ENCODE measurements at regions not wholly inside any gene's neighbourhood (a gene's known extent, or its start where the extent isn't known, plus 50 kb on each side); places are given as distances from the start of the nearest gene placed in this dataset.

- Histone ChIP-seq H2BK120ac (ENCODE audit: low read depth, low read length) (no peak overlapping the region), H3K4me3 (ENCODE audit: low read length in 2 of 2) (no peak overlapping the region), H2AK5ac (ENCODE audit: low read depth, low read length) (no peak overlapping the region), H2AFZ (ENCODE audit: low read length) (peak overlapping the region; percentile 24), H3K79me1 (ENCODE audit: low read depth, low read length) (no peaks in the 10 kb centered on the region), H3K18ac (ENCODE audit: low read length) (no peak overlapping the region), H4K91ac (ENCODE audit: low read depth, low read length, poor library complexity) (no peak overlapping the region), H3K14ac (ENCODE audit: low read length) (no peak overlapping the region), H2BK5ac (ENCODE audit: low read length) (no peak overlapping the region), H3K27me3 (ENCODE audit: control insufficient read depth in 3 of 3, insufficient read depth in 3 of 3, low read depth in 1 of 3, low read length in 3 of 3) (no peaks in the 10 kb centered on the region), H3K36me3 (replicated peaks in 1 of 2; ENCODE audit: control insufficient read depth in 2 of 2, insufficient read depth in 2 of 2, low read length in 2 of 2) (no peaks in the 10 kb centered on the region), H3K4me2 (ENCODE audit: insufficient read depth, low read length, poor library complexity, severe bottlenecking) (no peak overlapping the region), H2BK12ac (ENCODE audit: low read length) (no peak overlapping the region), H3K27ac (replicated peaks; ENCODE audit: low read length) (no peak overlapping the region), H3K9ac (ENCODE audit: low read depth, low read length, poor library complexity) (no peak overlapping the region), H3K4ac (ENCODE audit: low read length) (no peak overlapping the region), H3K9me3 (replicated peaks in 1 of 2; ENCODE audit: control insufficient read depth in 2 of 2, insufficient read depth in 1 of 2, low read depth in 1 of 2, low read length in 2 of 2) (no peaks in the 10 kb centered on the region), H3K23ac (ENCODE audit: low read depth, low read length, poor library complexity) (no peak overlapping the region), H3K4me1 (ENCODE audit: control insufficient read depth in 2 of 2, insufficient read depth in 1 of 2, low read depth in 1 of 2, low read length in 2 of 2) (no peaks in the 10 kb centered on the region), H4K8ac (ENCODE audit: low read depth, low read length) (no peak overlapping the region), H2BK15ac (ENCODE audit: low read length) (no peak overlapping the region)
- no CpG with 5 or more reads among the region's 5 CpGs for WGBS, 2 donors (ENCODE audit: extremely low coverage in 2 of 2, insufficient read length in 2 of 2, insufficient replicate concordance in 1 of 2)
- no peak for DNase-seq (ENCODE audit: low spot score)
These were observed 183.0 kb upstream of the PGRMC2 start for GRCh38 chr4:128470492-128471053.

GRCh38 chr4:128468123-128468989 is 180.7 kb upstream of the PGRMC2 start:
- H3K27ac ChIP-seq (replicated peaks; ENCODE audit: low read length) = no peak overlapping the region

GRCh38 chr4:128465523-128465922 is 177.9 kb upstream of the PGRMC2 start:
- peaks cover 0 to 3% (median 3%) of the 10 kb centered on the region in 3 experiments for H3K27me3 ChIP-seq (ENCODE audit: control insufficient read depth in 3 of 3, insufficient read depth in 3 of 3, low read depth in 1 of 3, low read length in 3 of 3)
- no peak overlapping the region for H4K91ac ChIP-seq (ENCODE audit: low read depth, low read length, poor library complexity)
- no peak overlapping the region for H2AK5ac ChIP-seq (ENCODE audit: low read depth, low read length)
- no peak overlapping the region for H3K27ac ChIP-seq (replicated peaks; ENCODE audit: low read length)
- no peak overlapping the region for H2BK15ac ChIP-seq (ENCODE audit: low read length)
- no peak overlapping the region for H3K14ac ChIP-seq (ENCODE audit: low read length)
- no peak overlapping the region for H3K4me3 ChIP-seq (ENCODE audit: low read length in 2 of 2)
- H3K79me1 ChIP-seq (ENCODE audit: low read depth, low read length) = no peaks in the 10 kb centered on the region
- H3K36me3 ChIP-seq (replicated peaks in 1 of 2; ENCODE audit: control insufficient read depth in 2 of 2, insufficient read depth in 2 of 2, low read length in 2 of 2) = no peaks in the 10 kb centered on the region
- no peak overlapping the region for H2BK12ac ChIP-seq (ENCODE audit: low read length)
- H2AFZ ChIP-seq (ENCODE audit: low read length) = no peak overlapping the region
- no CpG with 5 or more reads among the region's 2 CpGs for WGBS, 2 donors (ENCODE audit: extremely low coverage in 2 of 2, insufficient read length in 2 of 2, insufficient replicate concordance in 1 of 2)
- H3K4me1 ChIP-seq (ENCODE audit: control insufficient read depth in 2 of 2, insufficient read depth in 1 of 2, low read depth in 1 of 2, low read length in 2 of 2) = peaks cover 4 to 9% of the 10 kb centered on the region in 2 donors
- H3K9me3 ChIP-seq (replicated peaks in 1 of 2; ENCODE audit: control insufficient read depth in 2 of 2, insufficient read depth in 1 of 2, low read depth in 1 of 2, low read length in 2 of 2) = peaks cover 0 to 2% of the 10 kb centered on the region in 2 donors
- H3K18ac ChIP-seq (ENCODE audit: low read length) = no peak overlapping the region
- H2BK5ac ChIP-seq (ENCODE audit: low read length) = no peak overlapping the region
- H3K9ac ChIP-seq (ENCODE audit: low read depth, low read length, poor library complexity) = no peak overlapping the region
- no peak for DNase-seq (ENCODE audit: low spot score)
- no peak overlapping the region for H4K8ac ChIP-seq (ENCODE audit: low read depth, low read length)
- no peak overlapping the region for H3K4me2 ChIP-seq (ENCODE audit: insufficient read depth, low read length, poor library complexity, severe bottlenecking)
- H3K4ac ChIP-seq (ENCODE audit: low read length) = no peak overlapping the region
- no peak overlapping the region for H2BK120ac ChIP-seq (ENCODE audit: low read depth, low read length)
- no peak overlapping the region for H3K23ac ChIP-seq (ENCODE audit: low read depth, low read length, poor library complexity)

More at GRCh38 chr4:128468123-128468989, 180.7 kb upstream of the PGRMC2 start:
- H3K36me3 ChIP-seq (replicated peaks in 1 of 2; ENCODE audit: control insufficient read depth in 2 of 2, insufficient read depth in 2 of 2, low read length in 2 of 2) = no peaks in the 10 kb centered on the region
- no peak overlapping the region for H3K9ac ChIP-seq (ENCODE audit: low read depth, low read length, poor library complexity)
- H3K23ac ChIP-seq (ENCODE audit: low read depth, low read length, poor library complexity) = no peak overlapping the region
- DNase-seq (ENCODE audit: low spot score) = no peak
- no peaks in the 10 kb centered on the region for H3K79me1 ChIP-seq (ENCODE audit: low read depth, low read length)
- 100% methylated on average over 1 of the region's 6 CpGs; no CpG with 5 or more reads in 1 of the 2 donors for WGBS, 2 donors (ENCODE audit: extremely low coverage in 2 of 2, insufficient read length in 2 of 2, insufficient replicate concordance in 1 of 2)
- no peak overlapping the region for H3K4me2 ChIP-seq (ENCODE audit: insufficient read depth, low read length, poor library complexity, severe bottlenecking)
- H2BK5ac ChIP-seq (ENCODE audit: low read length) = no peak overlapping the region
- H2BK15ac ChIP-seq (ENCODE audit: low read length) = no peak overlapping the region
- no peak overlapping the region for H3K14ac ChIP-seq (ENCODE audit: low read length)
- no peak overlapping the region for H2BK120ac ChIP-seq (ENCODE audit: low read depth, low read length)
- no peak overlapping the region for H3K4ac ChIP-seq (ENCODE audit: low read length)
- H3K4me1 ChIP-seq (ENCODE audit: control insufficient read depth in 2 of 2, insufficient read depth in 1 of 2, low read depth in 1 of 2, low read length in 2 of 2) = no peaks in the 10 kb centered on the region
- no peak overlapping the region for H3K4me3 ChIP-seq (ENCODE audit: low read length in 2 of 2)
- H2AFZ ChIP-seq (ENCODE audit: low read length) = peak overlapping the region; percentile 15
- no peak overlapping the region for H4K8ac ChIP-seq (ENCODE audit: low read depth, low read length)
- H3K18ac ChIP-seq (ENCODE audit: low read length) = no peak overlapping the region
- no peaks in the 10 kb centered on the region for H3K9me3 ChIP-seq (replicated peaks in 1 of 2; ENCODE audit: control insufficient read depth in 2 of 2, insufficient read depth in 1 of 2, low read depth in 1 of 2, low read length in 2 of 2)
- H3K27me3 ChIP-seq (ENCODE audit: control insufficient read depth in 3 of 3, insufficient read depth in 3 of 3, low read depth in 1 of 3, low read length in 3 of 3) = no peaks in the 10 kb centered on the region
- H2AK5ac ChIP-seq (ENCODE audit: low read depth, low read length) = no peak overlapping the region
- no peak overlapping the region for H2BK12ac ChIP-seq (ENCODE audit: low read length)
- H4K91ac ChIP-seq (ENCODE audit: low read depth, low read length, poor library complexity) = no peak overlapping the region

GRCh38 chr4:128463006-128463405 is 175.4 kb upstream of the PGRMC2 start:
- no peak overlapping the region for H3K4ac ChIP-seq (ENCODE audit: low read length)
- H3K4me3 ChIP-seq (ENCODE audit: low read length in 2 of 2) = no peak overlapping the region
- H3K23ac ChIP-seq (ENCODE audit: low read depth, low read length, poor library complexity) = no peak overlapping the region
- H2BK12ac ChIP-seq (ENCODE audit: low read length) = no peak overlapping the region
- no peaks in the 10 kb centered on the region for H3K79me1 ChIP-seq (ENCODE audit: low read depth, low read length)
- H3K14ac ChIP-seq (ENCODE audit: low read length) = no peak overlapping the region
- no peak overlapping the region for H2BK120ac ChIP-seq (ENCODE audit: low read depth, low read length)
- no peak overlapping the region for H2BK15ac ChIP-seq (ENCODE audit: low read length)
- H3K36me3 ChIP-seq (replicated peaks in 1 of 2; ENCODE audit: control insufficient read depth in 2 of 2, insufficient read depth in 2 of 2, low read length in 2 of 2) = no peaks in the 10 kb centered on the region
- no CpG with 5 or more reads among the region's 2 CpGs for WGBS, 2 donors (ENCODE audit: extremely low coverage in 2 of 2, insufficient read length in 2 of 2, insufficient replicate concordance in 1 of 2)
- H3K9me3 ChIP-seq (replicated peaks in 1 of 2; ENCODE audit: control insufficient read depth in 2 of 2, insufficient read depth in 1 of 2, low read depth in 1 of 2, low read length in 2 of 2) = peaks cover 0 to 2% of the 10 kb centered on the region in 2 donors
- H2AFZ ChIP-seq (ENCODE audit: low read length) = no peak overlapping the region
- peaks cover 4 to 9% of the 10 kb centered on the region in 2 donors for H3K4me1 ChIP-seq (ENCODE audit: control insufficient read depth in 2 of 2, insufficient read depth in 1 of 2, low read depth in 1 of 2, low read length in 2 of 2)
- no peak overlapping the region for H2BK5ac ChIP-seq (ENCODE audit: low read length)
- H3K18ac ChIP-seq (ENCODE audit: low read length) = no peak overlapping the region
- no peak overlapping the region for H4K8ac ChIP-seq (ENCODE audit: low read depth, low read length)
- no peak overlapping the region for H4K91ac ChIP-seq (ENCODE audit: low read depth, low read length, poor library complexity)
- H3K27ac ChIP-seq (replicated peaks; ENCODE audit: low read length) = no peak overlapping the region
- DNase-seq (ENCODE audit: low spot score) = no peak
- no peak overlapping the region for H2AK5ac ChIP-seq (ENCODE audit: low read depth, low read length)
- H3K4me2 ChIP-seq (ENCODE audit: insufficient read depth, low read length, poor library complexity, severe bottlenecking) = no peak overlapping the region
- H3K9ac ChIP-seq (ENCODE audit: low read depth, low read length, poor library complexity) = no peak overlapping the region
- peaks cover 0 to 12% (median 3%) of the 10 kb centered on the region in 3 experiments for H3K27me3 ChIP-seq (ENCODE audit: control insufficient read depth in 3 of 3, insufficient read depth in 3 of 3, low read depth in 1 of 3, low read length in 3 of 3)

Measured in neuronal stem cell (in vitro differentiated cells).